ENCODE measurements at regions not wholly inside any gene's neighbourhood (a gene's known extent, or its start where the extent isn't known, plus 50 kb on each side); places are given as distances from the start of the nearest gene placed in this dataset.
"Not testable (repeated sequence)": the region's sequence is repeated elsewhere in the genome, so short reads cannot be mapped to it uniquely, and the experiment has no call there.

DNA sequence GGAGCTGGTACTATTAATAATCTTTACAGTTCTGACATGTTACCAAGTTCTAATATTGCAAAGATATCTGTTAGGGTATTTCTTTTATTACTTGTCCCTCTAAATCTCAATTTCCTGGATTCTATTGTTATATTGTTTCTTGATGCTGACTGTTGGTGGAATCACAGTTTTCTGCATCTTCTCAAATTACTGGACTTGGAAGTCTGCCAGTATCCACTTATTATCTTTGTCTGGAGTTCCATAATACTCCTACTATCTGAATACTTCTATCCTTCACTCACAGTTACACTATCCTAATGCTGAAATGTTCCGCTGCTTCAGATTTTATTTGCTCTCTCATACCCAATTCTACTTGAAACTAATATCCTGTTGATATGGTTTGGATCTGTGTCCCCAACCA is 1985.7 kb upstream of the PRR20A start:
- DNase-seq (ENCODE audit: extremely low read depth, low read depth, low spot score): no peak

- DNase-seq (ENCODE audit: extremely low read depth, low read depth, low spot score): no peak
These were observed 1981.0 kb upstream of the PRR20A start for GRCh38 chr13:55159765-55160164.

GRCh38 chr13:55160867-55161266 is 1979.9 kb upstream of the PRR20A start:
- DNase-seq (ENCODE audit: extremely low read depth, low read depth, low spot score): no peak

GRCh38 chr13:55178582-55178981 is 1962.1 kb upstream of the PRR20A start:
- not testable (repeated sequence) for DNase-seq (ENCODE audit: extremely low read depth, low read depth, low spot score)

DNA sequence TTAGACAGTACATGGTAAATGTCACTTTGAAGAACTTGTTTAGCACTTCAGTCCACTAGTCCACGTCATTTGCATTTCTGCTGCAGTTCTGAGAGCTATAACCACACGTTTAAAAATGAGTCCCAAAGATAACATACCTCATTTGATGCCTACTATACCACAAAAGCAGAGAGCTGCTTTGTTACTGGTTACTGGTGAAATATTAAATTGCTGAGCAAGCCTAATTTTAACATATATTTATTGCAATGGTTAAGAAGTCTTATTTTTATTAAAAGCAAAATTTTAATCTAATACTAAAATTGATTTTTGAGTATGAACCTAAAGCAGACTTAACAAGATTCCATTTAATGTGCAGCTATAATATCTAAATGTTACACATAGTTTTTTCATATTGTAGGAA is 1949.7 kb upstream of the PRR20A start:
- DNase-seq (ENCODE audit: extremely low read depth, low read depth, low spot score): no peak

- DNase-seq (ENCODE audit: extremely low read depth, low read depth, low spot score): no peak
These were observed 1941.6 kb upstream of the PRR20A start for GRCh38 chr13:55199134-55199533.

GRCh38 chr13:55214841-55215345 is 1925.8 kb upstream of the PRR20A start:
- no peak for DNase-seq (ENCODE audit: extremely low read depth, low read depth, low spot score)

- DNase-seq (ENCODE audit: extremely low read depth, low read depth, low spot score): no peak
These were observed 1921.2 kb upstream of the PRR20A start for GRCh38 chr13:55219538-55219937.

GRCh38 chr13:55229906-55230569 is 1910.7 kb upstream of the PRR20A start:
- DNase-seq (ENCODE audit: extremely low read depth, low read depth, low spot score): no peak

- DNase-seq (ENCODE audit: extremely low read depth, low read depth, low spot score): no peak
These were observed 1910.2 kb upstream of the PRR20A start for GRCh38 chr13:55230570-55230908.

GRCh38 chr13:55234311-55234710 is 1906.4 kb upstream of the PRR20A start:
- DNase-seq (ENCODE audit: extremely low read depth, low read depth, low spot score): no peak

DNA sequence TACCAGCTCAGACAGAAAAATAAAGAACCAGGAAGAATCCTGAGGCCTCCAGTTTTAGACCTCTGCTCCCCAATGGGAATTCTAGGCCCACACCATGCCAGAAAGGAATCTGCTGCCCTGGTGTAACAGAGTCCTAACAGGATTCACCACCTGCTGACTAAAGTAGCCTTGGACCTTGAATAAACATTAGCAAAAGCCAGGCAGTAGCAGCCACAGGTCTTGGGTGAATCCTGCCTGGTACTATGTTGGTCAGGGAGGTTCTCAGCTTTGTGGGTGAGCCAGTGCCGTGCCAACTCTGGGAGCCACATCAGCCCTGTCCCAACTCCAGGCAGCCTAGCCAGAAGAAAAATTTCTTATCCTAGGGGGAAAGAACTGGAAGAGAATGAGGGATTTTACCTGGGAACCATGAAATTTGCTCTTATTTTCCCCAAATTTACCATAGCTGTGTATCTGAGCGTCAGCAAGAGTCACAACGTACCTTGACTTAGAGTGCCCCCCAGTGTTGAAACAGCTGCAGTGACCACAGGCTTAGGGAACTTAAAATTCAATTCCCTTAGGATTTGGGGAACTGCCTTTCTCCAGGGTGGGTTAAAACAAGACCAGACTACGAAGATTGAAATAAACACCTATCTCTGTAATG is 1895.6 kb upstream of the PRR20A start:
- DNase-seq (ENCODE audit: extremely low read depth, low read depth, low spot score): no peak

GRCh38 chr13:55255236-55255635 is 1885.5 kb upstream of the PRR20A start:
- DNase-seq (ENCODE audit: extremely low read depth, low read depth, low spot score): no peak

GRCh38 chr13:55263045-55263444 is 1877.7 kb upstream of the PRR20A start:
- DNase-seq (ENCODE audit: extremely low read depth, low read depth, low spot score): no peak

DNA sequence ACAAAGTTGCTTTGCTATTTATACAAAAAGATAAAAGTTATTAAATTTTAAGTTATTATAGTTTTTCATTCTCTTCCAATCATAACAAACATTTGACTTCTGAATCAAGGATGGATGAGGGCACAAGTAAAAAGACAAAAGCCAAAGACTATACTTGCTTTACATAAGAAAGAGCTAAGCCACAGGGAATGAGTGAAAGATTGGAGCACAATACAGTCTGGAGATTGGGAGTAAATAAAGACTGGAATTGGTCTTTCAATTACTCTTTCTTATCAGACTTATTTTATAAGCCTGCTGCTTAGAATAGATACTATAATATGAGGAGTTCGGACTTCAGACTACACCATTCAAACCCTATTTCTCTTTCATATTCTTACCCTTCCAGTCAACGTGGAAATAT is 1874.1 kb upstream of the PRR20A start:
- DNase-seq (ENCODE audit: extremely low read depth, low read depth, low spot score): no peak

DNA sequence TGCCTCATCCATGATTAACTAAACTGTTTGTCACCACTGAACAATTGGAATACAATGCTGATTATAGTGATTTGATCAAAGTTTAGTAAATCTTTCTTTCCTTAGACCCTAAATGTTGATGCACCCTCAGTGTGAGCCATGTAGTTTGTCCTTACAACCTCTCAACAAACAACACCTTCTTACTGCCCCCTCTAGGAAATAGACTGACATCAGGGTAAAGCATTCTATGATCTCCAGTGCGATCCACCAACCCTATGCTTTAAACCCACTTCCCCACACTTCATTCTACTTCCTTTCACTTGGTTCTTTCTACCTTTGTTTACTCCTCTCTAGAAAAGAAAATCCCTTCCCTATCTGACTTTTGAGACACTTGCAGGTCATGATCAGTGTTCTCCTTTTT is 1842.5 kb upstream of the PRR20A start:
- DNase-seq (ENCODE audit: extremely low read depth, low read depth, low spot score): no peak

GRCh38 chr13:55302568-55302967 is 1838.2 kb upstream of the PRR20A start:
- DNase-seq (ENCODE audit: extremely low read depth, low read depth, low spot score): no peak

DNA sequence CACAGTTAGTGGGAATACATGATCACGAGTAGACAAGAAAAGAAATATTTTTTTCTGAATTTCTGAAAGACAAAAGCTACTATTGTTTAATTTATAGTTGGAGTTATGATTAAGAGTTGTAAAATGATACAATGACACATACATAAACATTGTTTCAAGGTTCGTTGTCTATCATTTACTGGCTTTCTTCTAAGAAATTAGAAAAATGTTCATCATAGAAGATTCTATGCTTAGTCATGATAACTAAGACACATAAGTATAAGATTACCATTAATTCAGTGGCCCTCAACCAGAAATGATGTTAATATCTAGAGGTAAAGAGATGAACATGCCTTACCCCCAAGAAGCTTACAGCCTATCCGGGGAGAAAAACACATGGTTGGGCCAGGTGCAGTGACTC is 1832.8 kb upstream of the PRR20A start:
- DNase-seq (ENCODE audit: extremely low read depth, low read depth, low spot score): no peak

DNA sequence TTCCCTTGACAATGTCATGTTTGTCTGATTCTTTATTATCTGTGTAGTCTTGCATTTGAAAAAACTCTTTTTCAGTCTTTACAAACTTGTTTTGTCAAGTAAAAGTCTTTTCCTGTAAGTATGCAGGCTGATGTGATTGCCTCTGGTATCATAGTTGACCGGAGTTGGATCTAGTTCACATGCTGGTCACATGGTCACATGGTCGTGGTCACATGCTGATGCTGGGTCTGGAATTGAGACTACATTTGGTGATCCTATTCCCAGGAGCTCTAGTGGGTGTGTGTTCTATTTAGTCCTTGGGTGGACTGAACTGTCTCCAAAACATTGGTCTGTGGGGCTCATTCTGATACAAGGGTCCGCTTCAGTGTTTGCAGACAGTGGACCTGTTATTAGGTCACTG is 1798.8 kb upstream of the PRR20A start:
- no peak for DNase-seq (ENCODE audit: extremely low read depth, low read depth, low spot score)

DNA sequence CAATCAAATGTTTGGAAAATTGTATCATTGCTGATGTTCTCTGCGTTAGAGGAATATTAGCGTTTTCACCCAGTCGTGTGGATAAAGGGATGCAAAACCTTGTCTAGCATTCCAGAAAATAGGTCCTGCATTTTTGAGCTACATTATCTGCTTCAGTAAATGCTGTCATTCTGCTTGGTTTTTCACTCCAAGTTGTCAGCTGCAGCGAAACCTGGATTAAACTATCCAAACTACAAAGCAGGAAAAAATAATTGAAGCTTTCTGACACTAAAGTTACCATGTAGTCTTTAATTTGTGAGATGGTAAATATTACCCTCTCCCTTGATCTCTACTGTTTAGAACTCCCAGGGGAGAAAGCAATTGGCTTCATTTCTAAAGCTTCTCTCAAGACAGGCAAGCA is 1795.5 kb upstream of the PRR20A start:
- no peak for DNase-seq (ENCODE audit: extremely low read depth, low read depth, low spot score)

GRCh38 chr13:55347528-55347927 is 1793.2 kb upstream of the PRR20A start:
- DNase-seq (ENCODE audit: extremely low read depth, low read depth, low spot score): no peak

GRCh38 chr13:55359067-55359466 is 1781.7 kb upstream of the PRR20A start:
- DNase-seq (ENCODE audit: extremely low read depth, low read depth, low spot score): no peak

GRCh38 chr13:55361141-55361540 is 1779.6 kb upstream of the PRR20A start:
- no peak for DNase-seq (ENCODE audit: extremely low read depth, low read depth, low spot score)
